HG03342 (cell line): ENCODE measurements at regions not wholly inside any gene's neighbourhood (a gene's known extent, or its start where the extent isn't known, plus 50 kb on each side); places are given as distances from the start of the nearest gene placed in this dataset.

Experiments
- ATAC-seq: cut with Tn5 transposase; IDR thresholded peaks from one replicate; pipeline ENCODE4 v1.9.1; 2021; ENCODE audit warnings: mild to moderate bottlenecking, moderate library complexity; ENCODE audit not compliant: unreplicated experiment

DNA sequence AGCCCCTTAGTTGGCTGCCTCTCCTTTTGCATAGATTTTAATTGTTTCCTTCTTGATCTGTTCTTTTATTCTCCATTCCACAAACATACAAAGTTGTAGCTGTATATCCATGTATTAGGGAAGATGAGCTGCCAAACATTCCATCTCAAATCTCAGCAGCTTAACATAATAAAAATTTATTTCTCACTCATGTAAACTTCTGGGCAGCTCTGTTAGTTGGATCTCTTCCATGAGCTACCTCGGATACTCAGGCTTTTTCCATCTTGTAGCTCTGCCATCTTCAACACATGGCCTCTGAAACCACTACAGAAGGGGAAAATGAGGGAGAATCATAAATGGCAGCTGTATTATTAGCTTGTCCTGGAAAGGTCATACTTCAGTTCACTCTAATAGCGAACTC, 149.4 kb upstream of the BMP2 start:
- no peak for ATAC-seq

DNA sequence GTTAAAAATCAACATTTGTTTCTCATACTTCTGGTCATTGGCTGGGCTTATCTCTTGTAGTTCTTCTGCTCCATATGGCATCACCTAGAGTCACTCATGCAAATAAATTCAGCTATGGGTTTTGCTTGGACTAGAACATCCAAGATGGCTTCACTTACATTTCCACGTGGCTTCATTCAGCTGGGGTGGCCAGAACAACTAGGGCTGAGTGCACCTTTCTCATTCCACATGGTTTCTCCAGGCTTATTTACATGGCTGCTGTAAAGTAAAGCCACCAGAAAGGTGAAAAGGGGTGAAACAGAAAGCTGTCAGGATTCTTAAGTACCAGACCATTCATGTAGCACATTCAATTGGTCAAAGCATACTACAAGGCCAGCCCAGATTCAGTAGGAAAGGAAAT, 151.1 kb upstream of the BMP2 start:
- no peak for ATAC-seq

DNA sequence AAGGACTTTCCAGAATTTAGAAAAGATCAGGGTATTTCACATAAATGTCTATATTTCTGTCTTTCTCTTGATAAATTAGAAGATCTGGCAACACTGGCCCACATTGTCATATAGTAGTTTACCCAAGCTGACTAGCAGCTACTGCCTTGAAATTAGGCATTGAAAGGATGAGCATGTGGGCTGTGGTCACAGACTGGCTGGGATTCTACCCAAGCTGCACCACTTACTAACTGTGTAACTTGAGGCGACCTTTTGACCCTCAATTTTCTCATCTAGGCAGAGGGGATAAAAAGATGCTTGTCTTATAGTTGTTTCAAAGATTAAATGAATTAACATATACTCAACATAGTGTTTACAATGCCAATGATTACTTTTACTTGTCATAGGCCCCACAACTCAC, 152.7 kb upstream of the BMP2 start:
- ATAC-seq = no peak

DNA sequence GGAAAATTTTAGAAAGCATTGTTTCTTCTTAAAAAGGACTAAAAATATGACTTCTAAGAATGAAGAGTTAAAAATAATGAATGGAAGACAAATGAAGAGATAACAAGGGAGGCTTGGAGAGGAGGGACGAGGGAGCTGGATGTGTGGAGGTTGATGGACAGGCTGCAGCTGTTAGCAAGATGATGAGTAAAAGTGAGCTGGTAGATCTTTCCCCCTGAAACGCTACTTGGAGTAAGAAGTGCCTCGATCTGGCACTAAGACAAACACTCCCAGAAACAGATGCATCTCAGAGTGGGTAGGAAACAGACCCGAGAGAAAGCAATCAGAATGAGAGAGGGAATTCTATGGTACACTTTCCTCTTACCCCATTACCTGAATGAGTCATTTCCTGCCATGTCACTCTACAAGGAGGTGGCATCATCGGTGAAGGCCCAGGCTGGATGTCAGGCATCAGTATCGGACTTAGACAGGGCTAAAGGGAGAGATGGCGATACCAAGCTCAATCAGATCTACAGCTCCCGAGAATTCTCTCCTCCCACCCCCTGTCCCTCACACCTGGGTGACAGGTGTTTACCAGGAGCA, 154.1 kb upstream of the BMP2 start:
- ATAC-seq = no peak

DNA sequence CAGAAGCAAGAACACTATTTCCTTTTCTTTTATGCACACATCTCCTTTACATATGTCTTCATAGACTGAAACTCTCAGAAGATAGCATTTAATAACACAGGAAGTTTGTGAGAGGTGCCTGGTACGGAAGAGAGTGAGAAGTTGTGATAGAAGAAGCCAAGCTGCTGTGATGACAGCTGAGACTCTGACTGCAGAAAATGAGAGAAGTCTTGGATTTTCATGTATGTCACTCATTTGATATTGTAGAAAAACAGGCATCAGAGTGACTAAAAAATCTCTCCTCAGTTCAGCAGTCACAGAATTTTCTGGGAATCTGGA, 154.9 kb upstream of the BMP2 start:
- no peak for ATAC-seq

DNA sequence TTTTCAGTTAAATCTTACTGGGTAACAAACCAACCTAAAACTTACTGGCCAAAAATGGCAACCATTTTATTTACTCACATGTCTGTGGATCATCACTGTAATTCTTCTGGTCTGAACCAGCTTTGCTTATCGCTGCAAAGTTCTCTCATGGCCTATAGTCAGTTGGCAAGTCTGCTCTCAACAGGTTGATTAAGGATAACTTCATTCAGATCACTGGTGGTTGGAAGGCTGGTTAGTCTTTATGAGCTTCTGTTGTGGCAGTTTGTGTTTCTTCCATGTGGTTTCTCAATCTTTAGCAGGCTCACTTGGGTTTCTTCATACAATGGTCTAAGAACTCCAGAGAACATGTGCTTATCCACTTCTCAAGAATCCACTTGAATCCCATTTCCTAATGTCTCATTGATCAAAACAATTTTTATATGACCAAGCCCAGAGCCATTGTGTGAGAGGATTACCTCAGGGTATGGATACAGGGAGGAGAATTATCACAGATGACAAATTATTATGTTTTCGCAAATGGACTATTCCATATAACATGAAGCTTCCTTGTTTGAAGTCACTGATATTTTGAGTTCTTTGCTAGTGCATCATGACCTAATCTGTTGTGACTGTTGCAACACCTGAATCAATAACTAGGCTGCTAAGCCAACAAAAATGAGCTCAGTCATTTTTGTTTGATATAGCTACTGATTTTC, 155.4 kb upstream of the BMP2 start:
- ATAC-seq = no peak

DNA sequence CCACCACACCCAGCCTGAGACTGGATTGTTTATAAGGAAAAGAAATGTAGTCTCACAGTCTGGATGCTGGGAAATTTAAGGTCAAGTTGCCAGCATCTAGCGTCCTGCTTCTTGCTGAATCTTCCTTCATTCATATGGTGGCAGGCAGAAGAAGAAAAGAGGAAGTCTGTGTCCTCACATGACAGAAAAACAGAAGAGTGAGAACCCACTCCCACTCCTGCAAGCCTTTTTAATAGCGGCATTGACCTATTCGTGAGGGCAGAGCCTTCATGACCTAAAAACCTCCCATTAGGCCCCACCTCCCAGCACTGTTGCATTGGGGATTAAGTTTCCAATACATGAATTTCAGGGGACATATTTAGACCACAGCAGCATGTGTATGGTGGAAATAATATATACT, 160.8 kb upstream of the BMP2 start:
- no peak for ATAC-seq

DNA sequence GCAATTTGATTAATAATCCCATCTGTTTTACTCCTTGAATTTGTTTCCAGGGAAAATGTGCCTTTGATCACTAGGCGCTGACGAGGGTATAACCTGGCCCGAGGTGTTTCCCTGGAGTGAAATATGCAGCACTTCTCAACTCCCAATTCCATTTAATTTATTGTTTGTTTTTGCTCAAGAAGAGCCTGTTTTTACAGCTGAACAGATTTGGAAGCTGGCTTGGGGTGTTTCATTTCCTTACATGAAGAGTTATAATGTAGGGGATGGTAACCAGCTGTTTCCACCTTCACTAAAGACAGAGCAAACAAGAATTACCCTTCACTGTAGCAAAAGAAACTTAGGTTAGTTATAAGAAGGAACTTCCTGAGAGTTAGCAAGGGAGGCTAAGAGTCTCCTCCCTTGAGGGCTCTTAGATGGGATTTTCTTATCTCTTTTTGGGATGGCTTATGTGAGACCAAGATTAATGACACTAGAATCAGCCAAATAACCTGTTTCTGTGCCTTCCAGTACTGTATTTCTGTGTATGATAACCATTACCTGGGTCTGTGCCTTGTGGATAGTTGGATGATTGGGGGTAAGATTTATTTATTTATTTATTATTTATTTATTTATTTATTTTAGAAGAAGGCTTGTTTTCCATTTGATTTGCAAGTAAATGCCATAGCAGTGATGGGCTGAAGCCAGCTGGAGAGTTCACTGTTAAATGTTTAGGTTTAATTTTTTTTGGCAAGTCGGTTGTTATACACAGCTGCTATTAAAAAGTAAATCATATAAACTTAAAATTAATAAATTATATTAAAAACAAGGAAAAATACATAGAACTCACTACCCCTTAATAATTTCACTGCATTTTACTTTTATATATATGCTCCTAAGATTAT, 162.2 kb upstream of the BMP2 start:
- ATAC-seq = no peak

DNA sequence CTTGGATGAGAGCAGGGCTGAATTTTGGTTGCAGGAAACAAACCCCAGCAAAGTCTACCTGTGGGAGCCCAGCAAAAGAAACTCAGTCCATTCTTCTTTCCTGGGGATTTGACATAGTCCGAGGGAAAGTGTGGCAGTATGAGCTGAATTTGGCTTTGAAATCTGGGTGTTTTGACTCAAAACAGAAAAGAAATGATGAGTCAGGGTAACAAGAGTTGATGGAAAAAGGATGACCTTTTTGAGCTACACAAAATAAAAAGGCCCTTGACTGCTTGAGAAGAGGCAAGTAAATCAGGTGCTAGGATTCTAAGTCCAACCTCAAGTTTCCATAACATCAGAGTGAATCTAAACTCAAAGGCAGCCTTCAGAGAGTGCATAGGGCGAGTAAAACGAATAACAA, 163.3 kb upstream of the BMP2 start:
- no peak for ATAC-seq

DNA sequence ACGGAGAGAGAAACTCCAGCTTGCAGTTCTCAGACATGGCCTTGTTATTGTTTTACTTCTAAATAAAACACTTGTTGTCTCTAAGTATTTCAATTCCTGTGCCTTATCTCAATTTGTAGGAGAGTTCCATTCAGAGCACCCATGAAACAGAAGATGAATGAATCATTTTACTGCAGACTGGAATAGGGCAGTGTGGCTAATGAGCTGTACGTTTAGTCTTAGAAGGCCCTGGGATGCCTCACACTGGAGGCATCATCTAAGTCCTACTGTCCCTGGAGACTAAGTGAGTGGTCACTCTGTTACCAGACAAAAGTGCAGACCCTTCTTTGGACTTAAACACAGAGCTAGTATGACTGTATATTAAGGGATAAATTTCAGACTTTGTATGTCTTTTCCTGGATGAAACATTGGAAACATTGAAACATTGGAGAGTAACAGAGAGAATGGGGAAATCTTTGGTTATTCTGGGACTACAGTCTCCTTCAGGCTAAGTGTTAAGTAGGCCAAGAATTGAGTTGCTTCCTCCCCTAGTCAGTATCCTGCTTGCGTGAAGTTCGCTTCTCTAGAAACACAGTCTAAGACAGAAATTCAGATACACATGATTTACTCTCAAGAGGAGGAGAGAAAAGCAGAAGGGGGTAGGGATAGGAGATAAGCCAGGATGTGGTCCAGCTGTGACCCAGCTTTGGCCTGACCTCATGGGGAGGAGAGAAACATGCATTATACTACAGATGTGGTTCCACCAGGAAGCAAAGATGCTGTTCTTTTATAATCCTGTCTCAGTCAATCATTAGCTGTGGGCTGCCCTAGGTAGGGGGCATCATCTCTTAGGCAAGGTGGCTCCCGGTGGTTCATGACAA, 167.4 kb upstream of the BMP2 start:
- ATAC-seq = no peak

DNA sequence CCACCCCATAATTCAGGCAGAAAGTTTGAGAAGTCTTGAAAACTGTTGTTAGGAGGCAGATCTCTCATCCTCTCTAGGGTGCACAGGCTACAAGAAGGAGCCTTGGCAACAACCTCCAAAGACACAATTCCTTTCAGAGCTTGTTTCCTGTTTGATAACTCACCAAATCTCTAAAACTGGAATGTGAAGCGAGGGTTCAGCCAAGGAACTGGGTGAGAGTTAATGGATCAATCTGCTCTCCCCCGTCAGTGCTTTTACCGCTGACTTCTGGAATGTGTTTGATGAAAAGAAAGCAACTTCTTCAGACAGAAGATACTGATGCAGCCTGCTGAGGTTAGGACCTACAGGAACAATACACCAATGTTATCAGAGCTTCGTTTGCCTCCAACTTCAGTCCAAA, 171.8 kb upstream of the BMP2 start:
- no peak for ATAC-seq

DNA sequence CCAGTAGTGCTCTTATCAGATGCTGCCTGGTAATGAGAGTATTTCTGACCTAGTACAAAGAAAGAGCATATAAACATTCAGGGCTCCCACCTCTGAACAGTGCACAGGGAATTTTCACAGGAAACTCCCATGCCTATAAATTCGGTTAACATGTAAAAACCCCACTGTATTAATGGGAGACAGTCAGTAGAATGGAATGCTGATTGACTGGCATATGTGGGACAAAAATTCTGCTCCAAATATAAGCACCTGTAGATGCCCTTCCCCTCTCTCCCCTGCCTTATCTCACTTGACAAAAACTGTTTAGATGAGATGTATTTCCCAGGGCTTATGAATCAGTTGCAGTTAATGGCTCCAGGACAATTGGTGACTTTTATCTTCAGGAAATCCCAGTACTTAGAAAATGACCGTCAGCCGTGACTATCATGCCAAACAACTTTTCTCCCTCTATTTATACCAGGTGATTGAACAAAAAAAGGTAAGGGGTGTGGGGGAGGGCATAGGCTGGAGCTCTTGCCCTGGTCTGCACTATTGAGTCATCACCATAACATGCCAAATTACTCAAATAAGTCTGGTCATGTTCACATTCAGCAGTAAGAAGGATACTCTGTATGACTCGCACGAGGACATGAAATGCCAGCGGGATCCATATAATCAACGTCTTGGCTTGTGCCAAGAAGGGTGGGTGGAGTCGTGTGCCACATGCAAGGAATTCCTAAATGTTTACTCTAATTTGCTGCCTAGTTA, 176.4 kb upstream of the BMP2 start:
- ATAC-seq = no peak

DNA sequence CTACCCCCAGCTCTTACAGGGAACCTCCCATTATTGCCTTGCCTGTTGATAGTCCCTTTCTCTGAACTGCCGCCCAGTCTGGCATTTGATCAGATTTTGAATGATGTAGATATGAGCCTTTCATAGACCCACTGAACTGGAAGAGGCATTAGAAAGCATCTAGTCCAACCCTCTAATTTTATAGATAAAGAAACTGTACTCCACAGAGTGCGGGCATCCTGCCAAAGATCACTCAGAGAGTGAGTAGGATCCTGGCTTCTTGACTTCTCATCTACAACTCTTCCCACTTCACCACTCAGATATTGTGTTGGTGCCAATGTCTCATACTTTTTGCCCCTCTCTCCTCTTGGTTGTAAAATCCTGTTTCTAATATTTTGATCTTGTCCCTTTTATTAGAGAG, 179.2 kb upstream of the BMP2 start:
- no peak for ATAC-seq

DNA sequence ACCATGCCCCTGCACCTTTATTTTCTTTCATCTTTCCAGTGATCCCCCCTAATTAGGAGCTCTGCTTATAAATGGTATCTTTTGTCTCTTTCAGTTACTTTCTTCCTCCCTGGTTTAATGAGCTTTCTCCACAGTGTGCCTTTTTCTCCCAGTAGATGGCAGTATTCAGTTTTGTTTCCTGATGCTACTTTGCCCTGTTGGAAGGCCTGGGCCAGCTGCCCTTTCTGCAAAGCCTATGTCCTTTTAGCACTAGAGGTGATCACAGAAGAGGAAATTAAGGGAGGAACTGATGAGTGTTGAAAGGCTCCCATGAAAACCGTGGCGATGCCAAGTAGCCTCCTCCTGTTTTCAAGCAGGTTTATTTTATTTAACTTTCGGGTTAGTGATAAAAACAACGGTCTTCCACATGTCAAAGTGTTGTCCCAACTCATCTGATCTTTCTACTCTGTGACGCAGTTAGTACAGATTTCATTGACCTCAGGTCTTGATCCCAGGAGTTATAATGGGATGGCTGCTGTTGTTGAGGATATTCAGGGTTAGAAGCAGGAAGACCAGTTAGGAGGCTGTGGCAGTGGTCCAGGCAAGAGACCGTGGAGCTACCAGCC, 184.2 kb upstream of the BMP2 start:
- peak; percentile 81 for ATAC-seq

DNA sequence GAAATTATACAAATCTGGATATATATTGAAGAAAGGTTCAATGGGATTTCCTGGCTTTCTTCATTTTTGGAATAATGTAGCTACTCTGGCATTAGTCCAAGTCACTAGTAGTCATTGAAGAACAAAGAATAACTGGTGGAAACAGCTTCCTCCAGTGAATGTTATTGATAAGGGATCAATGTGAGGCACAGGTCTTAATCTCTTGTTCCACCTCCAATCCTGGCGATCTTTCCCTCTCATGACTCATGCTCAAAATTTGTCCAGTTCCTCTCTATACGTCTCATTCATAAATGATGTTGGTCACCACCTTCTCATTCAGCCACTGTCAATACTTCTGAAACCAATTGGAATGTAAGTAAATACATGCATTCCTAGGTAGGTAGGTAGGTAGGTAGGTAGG, 185.0 kb upstream of the BMP2 start:
- ATAC-seq = no peak

DNA sequence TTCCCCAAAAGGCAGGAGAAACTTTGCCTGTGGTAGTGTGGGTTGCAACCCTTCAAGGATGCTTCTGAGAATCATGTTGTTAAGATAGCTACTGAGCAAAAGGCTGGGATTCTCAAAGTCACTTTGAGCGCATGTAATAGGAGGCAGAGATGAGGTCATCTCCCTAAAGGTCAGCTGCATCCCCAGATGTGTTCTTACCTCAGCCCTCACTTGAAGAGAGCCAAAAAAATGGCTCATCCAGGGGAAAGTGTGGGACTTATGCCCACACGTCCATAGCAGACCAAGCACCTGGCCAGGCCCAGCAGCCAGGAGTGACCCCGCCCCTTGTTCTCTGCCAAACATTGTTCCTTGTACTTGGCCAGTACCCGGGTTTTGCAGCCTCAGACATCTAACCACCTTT, 187.0 kb upstream of the BMP2 start:
- ATAC-seq = no peak

DNA sequence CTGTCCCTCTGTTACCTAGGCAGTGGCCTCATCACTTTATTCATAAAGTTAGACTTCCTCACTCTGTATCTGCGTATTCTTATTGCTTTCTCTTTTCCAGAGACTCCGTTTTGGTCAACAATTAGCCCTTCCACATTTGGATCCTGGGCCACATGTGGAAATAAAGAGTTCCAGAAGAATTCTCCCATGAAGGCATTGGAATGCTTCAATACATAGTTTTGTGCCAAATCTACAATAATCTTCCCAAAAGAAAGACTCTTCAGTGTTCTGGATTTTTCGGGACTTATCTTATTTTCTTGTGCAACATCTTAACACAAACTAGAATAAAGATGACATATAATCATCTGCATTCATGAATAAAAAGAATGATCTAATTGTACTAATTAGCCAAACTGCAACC, 187.7 kb upstream of the BMP2 start:
- ATAC-seq = no peak

DNA sequence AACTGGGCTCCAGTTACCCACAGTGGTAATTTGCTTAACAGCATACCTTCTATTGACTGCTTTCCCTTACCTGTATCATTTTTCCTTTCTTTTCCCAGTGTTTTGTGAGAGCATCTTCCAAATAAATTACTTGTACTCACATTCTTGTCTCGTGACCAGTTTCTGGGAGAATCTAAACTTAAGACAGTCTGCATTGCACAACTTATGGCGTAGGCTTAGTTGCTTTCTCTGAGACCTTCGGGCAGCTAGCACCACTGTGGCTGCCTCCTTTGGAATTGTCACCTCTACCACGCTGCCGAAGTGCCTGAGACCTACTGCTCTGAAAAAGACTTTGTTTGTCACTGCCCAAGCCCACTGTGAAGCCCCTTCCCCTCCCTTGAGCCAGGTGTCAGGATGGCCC, 188.1 kb upstream of the BMP2 start:
- no peak for ATAC-seq

DNA sequence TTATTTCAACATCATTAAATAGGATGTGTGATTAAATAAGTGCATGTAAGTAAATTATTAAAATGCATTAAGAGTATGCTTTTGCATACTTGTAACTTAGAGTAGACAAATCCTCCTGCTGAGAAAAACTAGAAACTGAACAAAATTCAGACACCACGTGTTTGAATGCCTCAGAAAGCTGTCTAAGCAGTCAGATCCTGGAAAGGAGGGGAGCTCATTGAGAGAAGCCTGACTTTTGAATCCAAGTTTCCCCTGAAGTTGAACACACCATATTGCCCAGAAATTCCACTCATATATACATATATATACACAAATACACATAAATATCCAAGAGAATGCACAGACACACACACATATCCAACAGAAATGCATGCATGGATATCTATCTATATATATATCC, 190.0 kb upstream of the BMP2 start:
- no peak for ATAC-seq

DNA sequence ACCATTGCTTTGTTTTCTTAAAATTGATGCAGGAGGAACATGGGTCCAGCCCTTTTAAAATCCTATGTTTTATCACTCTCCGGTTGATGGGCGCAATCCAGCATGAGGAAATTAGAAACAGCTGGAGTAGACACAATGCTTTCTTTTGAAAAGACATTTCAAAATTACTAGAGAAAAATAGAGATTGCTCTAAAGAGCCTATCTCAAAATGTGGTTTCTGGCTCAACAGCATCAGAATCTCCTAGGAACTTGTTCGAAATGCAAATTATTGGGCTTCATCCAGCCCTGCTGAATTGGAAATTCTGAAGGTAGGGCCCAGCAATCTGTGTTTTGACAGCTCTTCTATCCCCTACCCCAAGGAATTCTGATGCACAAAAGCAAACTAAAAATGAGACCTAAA, 190.8 kb upstream of the BMP2 start:
- ATAC-seq = no peak
